Activated CD4-positive, alpha-beta T cell treated with anti-CD3 and anti-CD28 coated beads, Interleukin-2, amount 10 ng/mL, durations not matched to agents 7 days and 5 days (primary cell): ENCODE measurements at regions not wholly inside any gene's neighbourhood (a gene's known extent, or its start where the extent isn't known, plus 50 kb on each side); places are given as distances from the start of the nearest gene placed in this dataset.
"Not testable (repeated sequence)": the region's sequence is repeated elsewhere in the genome, so short reads cannot be mapped to it uniquely, and the experiment has no call there.

ENCODE experiments used
- CTCF ChIA-PET: fragments of 350-600 bp; sonication (Branson Sonifier 250); formaldehyde crosslinking; loops from one replicate; lab custom pipeline; 2021; ENCODE audit warnings: antibody characterized with exemption; lab: Charles Lee
- POLR2A ChIA-PET: fragments of 350-600 bp; sonication (Branson Sonifier 250); formaldehyde crosslinking; loops from one replicate; lab custom pipeline; 2021; ENCODE audit warnings: antibody characterized with exemption; lab: Charles Lee
- DNase-seq: peaks from one replicate; pipeline ENCODE4 v3.0.0-alpha.2; 2020
- H3K27ac Mint-ChIP-seq: one replicate; pipeline ENCODE4 v1.8.0; 2021; ENCODE audit warnings: mild to moderate bottlenecking, moderate library complexity, mixed read lengths
- H3K27me3 Mint-ChIP-seq: one replicate; pipeline ENCODE4 v1.8.0; 2021; ENCODE audit warnings: mixed read lengths
- H3K36me3 Mint-ChIP-seq: one replicate; pipeline ENCODE4 v1.8.0; 2021; ENCODE audit warnings: low read depth, mixed read lengths
- H3K4me1 Mint-ChIP-seq: one replicate; pipeline ENCODE4 v1.8.0; 2021; ENCODE audit warnings: mixed read lengths
- H3K4me3 Mint-ChIP-seq: one replicate; pipeline ENCODE4 v1.8.0; 2021; ENCODE audit warnings: mild to moderate bottlenecking, moderate library complexity, mixed read lengths
- H3K9me3 Mint-ChIP-seq: one replicate; pipeline ENCODE4 v1.8.0; 2021; ENCODE audit warnings: mixed read lengths

DNA sequence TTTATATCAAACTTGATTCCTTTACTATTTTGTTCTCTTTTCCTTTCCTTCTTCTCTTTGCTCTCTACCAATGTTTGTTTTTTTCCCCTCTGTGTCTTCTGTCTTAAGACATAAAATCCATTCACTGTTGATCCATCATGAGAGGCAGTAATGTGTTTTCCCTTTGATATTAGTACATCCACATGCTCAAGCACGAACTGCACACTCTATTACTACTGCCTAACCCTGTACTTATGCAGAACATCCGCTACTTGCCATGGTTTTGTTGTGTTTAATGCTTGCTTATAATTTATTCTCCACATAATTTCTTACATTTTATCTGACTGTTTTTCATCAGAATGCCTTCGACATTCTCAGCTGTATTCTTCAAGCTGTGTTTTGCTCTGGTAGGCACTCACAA, 159.0 kb upstream of the PCDH9 start:
- H3K27ac Mint-ChIP-seq: no peak overlapping the region
- no peaks in the 10 kb centered on the region for H3K4me1 Mint-ChIP-seq
- no peaks in the 10 kb centered on the region for H3K27me3 Mint-ChIP-seq
- H3K9me3 Mint-ChIP-seq: no peaks in the 10 kb centered on the region
- no peaks in the 10 kb centered on the region for H3K36me3 Mint-ChIP-seq
- POLR2A ChIA-PET: no interaction called here
- no peak overlapping the region for H3K4me3 Mint-ChIP-seq
- CTCF ChIA-PET: no interaction called here
- DNase-seq: no peak

DNA sequence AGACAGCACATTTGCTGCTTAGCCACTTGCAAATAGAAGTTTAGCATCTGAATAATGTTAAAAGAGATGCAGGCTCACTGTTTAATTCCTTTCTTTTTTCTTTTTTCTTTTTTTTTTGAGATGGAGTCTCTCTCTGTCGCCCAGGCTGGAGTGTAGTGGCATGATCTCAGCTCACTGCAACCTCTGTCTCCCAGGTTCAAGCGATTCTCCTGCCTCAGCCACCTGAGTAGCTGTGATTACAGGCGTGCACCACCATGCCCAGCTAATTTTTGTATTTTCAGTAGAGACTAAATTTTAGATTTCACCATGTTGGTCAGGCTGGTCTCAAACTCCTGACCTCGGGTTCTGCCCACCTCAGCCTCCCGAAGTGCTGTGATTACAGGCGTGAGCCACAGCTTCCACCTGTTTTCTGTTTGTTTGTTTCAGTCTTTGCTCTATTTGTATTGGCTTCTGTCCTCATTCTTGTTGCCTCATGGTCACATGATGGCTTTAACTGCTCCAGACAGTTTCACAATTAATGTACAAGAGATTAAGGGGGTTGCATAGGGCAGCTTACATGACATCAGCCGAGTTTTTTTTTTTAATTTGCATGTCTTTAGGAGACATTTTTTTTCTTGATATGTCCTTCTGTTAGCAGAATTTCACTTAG, 153.1 kb upstream of the PCDH9 start:
- CTCF ChIA-PET, POLR2A ChIA-PET, DNase-seq, H3K27ac Mint-ChIP-seq, H3K4me3 Mint-ChIP-seq, H3K4me1 Mint-ChIP-seq, H3K27me3 Mint-ChIP-seq, H3K9me3 Mint-ChIP-seq, H3K36me3 Mint-ChIP-seq: not testable (repeated sequence)

DNA sequence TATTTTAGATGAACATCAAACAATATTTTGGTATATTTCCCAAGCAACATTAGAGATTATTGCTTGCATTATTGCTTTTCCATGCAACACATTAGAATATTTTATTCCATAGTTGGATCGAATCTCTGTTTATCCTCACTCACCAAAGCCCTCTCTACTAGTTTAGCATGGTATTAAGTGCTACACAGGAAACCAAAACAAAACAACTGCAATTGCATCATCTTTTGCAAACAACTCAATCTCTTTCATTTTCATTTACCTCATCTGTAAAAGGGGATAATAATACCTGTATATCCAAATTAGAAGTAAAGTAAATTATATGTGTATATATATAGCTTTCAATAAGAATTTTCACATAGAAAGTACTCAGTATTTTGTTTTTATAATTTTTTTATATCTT, 147.8 kb upstream of the PCDH9 start:
- Mint-ChIP-seq H3K27me3 (no peaks in the 10 kb centered on the region), H3K36me3 (no peaks in the 10 kb centered on the region), H3K9me3 (no peaks in the 10 kb centered on the region), H3K4me1 (no peaks in the 10 kb centered on the region), H3K4me3 (no peak overlapping the region), H3K27ac (no peak overlapping the region)
- POLR2A ChIA-PET: no interaction called here
- no peak for DNase-seq
- CTCF ChIA-PET: no interaction called here

DNA sequence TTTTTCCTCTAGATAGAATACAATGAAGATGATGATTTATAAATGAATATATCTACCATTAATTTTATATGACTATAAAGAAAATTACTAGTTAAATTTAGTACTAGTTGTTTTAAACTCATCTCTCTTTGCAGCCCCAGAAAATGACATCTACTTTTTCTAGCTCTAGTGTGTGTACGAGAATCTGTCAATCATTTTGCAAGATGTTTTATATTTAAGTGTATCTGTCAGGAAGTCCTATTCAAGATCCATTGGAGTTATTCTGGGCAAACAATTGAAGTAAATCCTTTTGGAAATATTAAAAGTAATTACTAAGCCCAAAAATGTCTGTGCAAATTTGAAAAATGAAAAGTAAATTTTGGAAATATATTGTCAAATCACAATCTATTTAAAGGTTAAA, 144.3 kb upstream of the PCDH9 start:
- ChIA-PET POLR2A (no interaction called here), CTCF (no interaction called here)
- DNase-seq: no peak
- Mint-ChIP-seq H3K27ac (no peak overlapping the region), H3K4me1 (no peaks in the 10 kb centered on the region), H3K9me3 (no peaks in the 10 kb centered on the region), H3K4me3 (no peak overlapping the region), H3K27me3 (no peaks in the 10 kb centered on the region), H3K36me3 (no peaks in the 10 kb centered on the region)

DNA sequence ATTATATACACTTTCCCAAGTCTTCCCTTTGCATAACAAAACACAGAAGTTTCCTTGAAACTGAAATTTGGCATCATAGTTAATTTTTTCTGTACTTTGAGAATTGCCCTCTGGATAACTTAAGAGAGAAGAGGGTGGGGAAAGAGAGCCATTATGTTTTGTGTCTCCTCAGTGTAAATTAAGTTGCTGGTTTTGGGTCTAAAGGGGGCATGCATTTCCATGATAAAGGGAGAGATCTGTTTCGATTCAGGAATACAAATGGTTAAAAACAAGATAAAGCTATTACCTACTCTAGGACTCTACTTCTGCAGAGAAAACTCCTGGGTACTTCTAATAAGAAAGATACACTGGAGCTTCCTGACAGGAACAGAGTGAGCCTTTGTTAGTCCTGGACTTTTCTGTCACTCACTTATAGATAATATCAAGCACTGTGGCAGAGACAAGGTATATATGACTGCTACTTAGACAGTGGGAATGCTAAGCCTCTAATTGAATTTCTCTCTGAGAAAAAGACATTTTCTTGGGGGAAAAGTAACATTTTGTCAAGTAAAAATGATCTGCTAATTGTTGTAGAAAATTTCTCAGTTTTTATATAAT, 142.8 kb upstream of the PCDH9 start:
- no peak overlapping the region for H3K27ac Mint-ChIP-seq
- CTCF ChIA-PET: no interaction called here

DNA sequence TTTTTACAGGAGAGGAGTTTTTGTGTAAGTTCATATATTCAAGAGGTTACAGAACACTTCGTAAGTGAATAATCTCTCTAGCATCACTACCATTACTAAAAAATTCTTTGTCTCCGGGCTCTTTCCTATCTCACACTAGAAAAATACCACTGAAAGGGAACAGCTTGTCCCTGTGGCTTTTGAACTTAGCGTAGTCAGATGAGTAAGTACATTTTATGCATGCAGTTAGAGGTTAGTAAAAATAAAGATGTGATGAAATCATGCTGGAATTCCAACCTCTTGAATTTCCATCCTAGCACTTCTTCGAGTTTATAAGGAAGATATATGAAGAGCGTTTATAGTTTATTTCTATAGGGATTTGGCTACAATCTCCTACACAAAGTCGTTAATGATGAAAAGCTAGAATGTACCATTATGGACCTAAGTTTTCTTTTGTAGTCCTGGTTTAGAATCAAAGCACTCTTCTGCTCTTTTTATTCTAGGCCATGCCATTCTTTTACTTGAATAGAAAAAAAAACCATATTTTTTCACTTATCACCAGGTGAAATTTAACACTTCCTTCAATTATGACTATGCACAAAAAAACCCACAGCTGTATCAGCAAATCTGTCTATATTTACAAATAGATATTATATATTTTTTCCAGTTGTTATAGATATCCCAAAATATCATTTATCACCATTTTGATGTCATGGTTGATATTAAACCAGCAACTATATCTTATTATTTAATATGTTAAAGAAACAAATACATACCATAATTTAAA, 139.9 kb upstream of the PCDH9 start:
- H3K9me3 Mint-ChIP-seq: no peaks in the 10 kb centered on the region
- H3K4me3 Mint-ChIP-seq: no peak overlapping the region
- ChIA-PET CTCF (no interaction called here), POLR2A (interaction anchor here (0.7 kb wide), 1 partner anchor 38 kb away, joined by 3 read pairs; no protein-coding TSS in a partner anchor)
- H3K27me3 Mint-ChIP-seq: no peaks in the 10 kb centered on the region
- no peak overlapping the region for H3K27ac Mint-ChIP-seq
- no peaks in the 10 kb centered on the region for H3K4me1 Mint-ChIP-seq
- H3K36me3 Mint-ChIP-seq: no peaks in the 10 kb centered on the region
- DNase-seq: no peak

More for the DNA sequence above, 142.8 kb upstream of the PCDH9 start:
- DNase-seq: no peak
- Mint-ChIP-seq H3K27me3 (no peaks in the 10 kb centered on the region), H3K36me3 (no peaks in the 10 kb centered on the region), H3K4me3 (no peak overlapping the region), H3K4me1 (no peaks in the 10 kb centered on the region), H3K9me3 (no peaks in the 10 kb centered on the region)
- POLR2A ChIA-PET: no interaction called here

DNA sequence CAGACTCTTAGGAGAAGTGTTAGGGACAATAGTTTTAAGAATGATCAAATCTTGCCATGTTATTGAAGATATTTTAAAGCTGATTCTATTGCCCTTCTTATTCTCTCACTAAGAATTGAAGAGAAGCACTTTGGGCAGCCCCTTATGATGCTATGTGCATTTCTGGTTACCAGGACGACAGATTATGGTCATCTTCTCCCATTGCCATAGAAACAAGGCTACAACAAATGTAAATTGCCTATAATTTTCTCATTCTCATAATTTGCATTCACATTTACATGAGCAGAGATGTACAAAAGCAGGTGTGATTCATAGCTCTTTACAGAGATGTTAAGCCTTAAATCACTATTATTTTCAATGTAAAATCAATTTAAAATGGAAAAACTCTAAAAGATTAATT, 137.3 kb upstream of the PCDH9 start:
- Mint-ChIP-seq H3K27ac (no peak overlapping the region), H3K9me3 (no peaks in the 10 kb centered on the region), H3K27me3 (no peaks in the 10 kb centered on the region), H3K36me3 (no peaks in the 10 kb centered on the region), H3K4me3 (no peak overlapping the region), H3K4me1 (no peaks in the 10 kb centered on the region)
- POLR2A ChIA-PET: no interaction called here
- no peak for DNase-seq
- CTCF ChIA-PET: no interaction called here

DNA sequence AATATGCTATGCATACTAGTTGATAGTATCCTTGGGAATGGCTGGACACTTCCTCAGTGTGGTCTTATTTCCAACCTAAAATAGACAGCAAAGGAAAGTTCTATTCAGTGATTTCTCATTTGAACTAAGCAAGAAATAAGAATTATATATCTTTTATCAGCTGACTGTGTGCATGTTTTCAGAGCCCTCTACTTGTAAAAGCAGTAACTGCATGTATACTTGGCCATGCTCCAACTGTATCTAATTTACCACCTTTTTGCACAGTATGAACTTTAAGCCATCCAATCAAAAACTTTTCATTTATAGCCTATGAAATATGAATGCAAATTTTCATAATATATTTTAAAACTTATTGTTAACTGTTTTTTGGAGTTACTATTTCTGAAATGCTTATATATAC, 136.4 kb upstream of the PCDH9 start:
- H3K4me1 Mint-ChIP-seq: no peaks in the 10 kb centered on the region
- no peaks in the 10 kb centered on the region for H3K27me3 Mint-ChIP-seq
- ChIA-PET POLR2A (no interaction called here), CTCF (no interaction called here)
- DNase-seq: no peak
- no peaks in the 10 kb centered on the region for H3K9me3 Mint-ChIP-seq
- H3K4me3 Mint-ChIP-seq: no peak overlapping the region
- H3K27ac Mint-ChIP-seq: no peak overlapping the region
- no peaks in the 10 kb centered on the region for H3K36me3 Mint-ChIP-seq

DNA sequence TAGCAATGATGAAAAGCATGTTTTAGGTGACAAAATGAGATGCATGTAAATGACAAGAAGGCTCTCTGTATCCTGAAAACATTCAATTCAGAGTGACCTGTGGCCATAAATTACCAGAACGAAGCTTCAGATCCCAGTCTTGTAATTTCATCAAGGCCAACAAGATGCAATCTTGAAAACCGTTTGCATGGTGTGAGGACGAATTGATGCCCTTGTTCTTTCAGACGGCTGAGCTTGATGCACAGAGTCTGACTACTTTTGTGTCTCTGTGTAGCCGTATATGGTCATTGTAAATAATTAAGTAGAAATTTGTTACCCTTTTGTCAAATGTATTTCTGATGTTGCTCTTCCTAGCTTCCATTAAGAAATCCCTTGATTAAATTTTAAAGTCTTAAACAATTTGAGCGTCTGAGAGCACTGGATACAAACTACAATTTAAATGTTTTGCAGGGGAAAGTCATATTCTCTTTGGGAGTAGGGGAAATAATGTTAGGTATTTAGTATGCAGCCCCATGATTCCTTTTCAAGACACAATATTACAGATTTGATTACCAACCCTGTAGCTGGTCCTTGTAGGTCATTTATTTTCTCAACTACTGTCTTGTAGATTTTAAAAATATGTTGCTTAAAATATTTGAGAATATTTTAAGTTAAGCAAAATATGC, 125.8 kb upstream of the PCDH9 start:
- POLR2A ChIA-PET: no interaction called here
- Mint-ChIP-seq H3K9me3 (no peaks in the 10 kb centered on the region), H3K36me3 (no peaks in the 10 kb centered on the region), H3K4me1 (no peaks in the 10 kb centered on the region), H3K4me3 (no peak overlapping the region), H3K27ac (no peak overlapping the region), H3K27me3 (no peaks in the 10 kb centered on the region)
- DNase-seq: no peak
- CTCF ChIA-PET: no interaction called here

DNA sequence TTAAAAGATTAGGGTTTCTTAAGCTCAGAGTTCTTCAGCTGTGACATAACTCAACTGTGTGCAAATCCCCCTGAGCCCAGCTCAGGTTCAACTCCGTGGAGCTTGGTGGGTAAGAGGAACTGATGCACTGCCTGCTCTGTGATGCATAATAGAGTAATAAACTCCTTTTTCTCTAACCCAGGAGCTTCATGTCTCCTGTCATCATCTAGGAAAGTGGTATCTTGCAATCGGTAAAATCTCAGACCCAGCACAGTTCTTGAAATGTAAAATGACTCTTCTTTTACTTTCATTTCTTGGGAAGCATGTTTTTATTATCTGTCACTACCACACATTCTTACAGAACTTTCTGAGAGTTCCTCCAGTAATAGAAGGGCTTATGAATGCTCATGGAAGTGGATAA, 123.8 kb upstream of the PCDH9 start:
- Mint-ChIP-seq H3K27ac (no peak overlapping the region), H3K4me3 (no peak overlapping the region), H3K36me3 (no peaks in the 10 kb centered on the region), H3K4me1 (no peaks in the 10 kb centered on the region), H3K9me3 (no peaks in the 10 kb centered on the region), H3K27me3 (no peaks in the 10 kb centered on the region)
- CTCF ChIA-PET: no interaction called here
- POLR2A ChIA-PET: no interaction called here
- no peak for DNase-seq

DNA sequence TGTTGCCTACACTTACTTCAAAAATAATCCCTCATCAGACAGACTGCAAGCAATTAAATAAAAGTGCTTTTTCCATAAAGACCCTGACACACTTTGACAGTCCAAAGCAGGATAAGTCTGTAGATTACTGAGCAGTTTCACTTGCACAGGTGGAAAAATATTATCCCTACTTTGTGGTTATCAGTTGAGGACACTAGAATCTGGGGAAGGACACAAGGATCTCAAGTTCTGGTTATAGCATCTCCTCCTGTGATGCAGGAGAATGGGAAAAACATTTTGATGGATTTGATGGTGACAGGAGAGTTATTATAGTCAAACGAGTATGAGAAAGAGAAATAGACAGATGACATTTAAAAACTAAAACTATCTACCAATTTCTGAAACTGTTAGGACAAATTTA, 122.9 kb upstream of the PCDH9 start:
- no peaks in the 10 kb centered on the region for H3K4me1 Mint-ChIP-seq
- CTCF ChIA-PET: no interaction called here
- no peak overlapping the region for H3K4me3 Mint-ChIP-seq
- no peak overlapping the region for H3K27ac Mint-ChIP-seq
- no peak for DNase-seq
- H3K27me3 Mint-ChIP-seq: no peaks in the 10 kb centered on the region
- no peaks in the 10 kb centered on the region for H3K36me3 Mint-ChIP-seq
- POLR2A ChIA-PET: no interaction called here
- H3K9me3 Mint-ChIP-seq: peaks cover 3% of the 10 kb centered on the region

DNA sequence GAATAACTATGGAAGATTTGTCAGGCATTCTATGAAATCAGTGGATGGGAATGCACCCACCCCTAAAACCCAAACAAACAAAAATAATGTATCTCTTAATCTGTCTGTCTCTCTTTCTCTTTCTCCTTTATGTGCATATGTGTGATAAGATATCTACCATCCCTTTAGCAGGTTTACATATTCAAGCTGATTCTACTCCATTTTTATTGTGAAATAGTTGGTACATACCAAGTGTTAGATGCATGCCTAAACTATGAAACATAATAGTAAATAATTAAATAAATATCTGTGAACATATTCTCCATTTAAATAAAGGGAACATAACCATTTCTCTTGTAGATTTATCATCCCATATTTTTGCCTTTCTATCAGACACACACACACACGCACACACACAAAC, 121.8 kb upstream of the PCDH9 start:
- Mint-ChIP-seq H3K9me3 (peaks cover 3% of the 10 kb centered on the region), H3K4me3 (no peak overlapping the region), H3K27ac (no peak overlapping the region), H3K4me1 (no peaks in the 10 kb centered on the region), H3K27me3 (no peaks in the 10 kb centered on the region), H3K36me3 (no peaks in the 10 kb centered on the region)
- DNase-seq: no peak
- ChIA-PET CTCF (no interaction called here), POLR2A (no interaction called here)

DNA sequence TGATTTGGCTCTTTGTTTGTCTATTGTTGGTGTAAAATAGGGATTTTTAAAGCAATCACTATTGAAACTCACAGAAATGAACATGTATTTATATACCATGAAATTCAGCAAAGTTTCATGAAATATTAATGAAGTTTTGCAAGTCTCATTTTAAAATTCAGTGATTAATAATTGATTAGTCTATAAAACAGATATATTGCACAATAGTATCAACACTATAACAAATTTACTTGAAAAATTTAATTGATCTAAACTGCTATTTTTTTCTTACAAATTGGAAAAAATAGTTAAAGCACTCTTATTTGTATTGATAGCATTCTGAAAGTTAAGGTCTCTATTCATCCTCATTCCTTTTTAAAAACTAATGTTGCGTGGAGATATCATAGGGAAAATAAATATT, 121.0 kb upstream of the PCDH9 start:
- ChIA-PET CTCF (no interaction called here), POLR2A (no interaction called here)
- H3K27ac Mint-ChIP-seq: no peak overlapping the region
- H3K36me3 Mint-ChIP-seq: no peaks in the 10 kb centered on the region
- peaks cover 3% of the 10 kb centered on the region for H3K9me3 Mint-ChIP-seq
- H3K4me3 Mint-ChIP-seq: no peak overlapping the region
- H3K4me1 Mint-ChIP-seq: no peaks in the 10 kb centered on the region
- no peaks in the 10 kb centered on the region for H3K27me3 Mint-ChIP-seq
- no peak for DNase-seq
